Activated T-cell treated with anti-CD3 and anti-CD28 coated beads for 48 hours (primary cell): ENCODE measurements at regions not wholly inside any gene's neighbourhood (a gene's known extent, or its start where the extent isn't known, plus 50 kb on each side); places are given as distances from the start of the nearest gene placed in this dataset.

Source experiments
- DNase-seq: peaks from one replicate; pipeline ENCODE4 v3.0.0-alpha.2; 2020; ENCODE audit warnings: low read depth

- no peak for DNase-seq
Observed at GRCh38 chr10:113442336-113442735, 110.5 kb upstream of the HABP2 start.

GRCh38 chr10:113443141-113443925, 109.5 kb upstream of the HABP2 start:
- no peak for DNase-seq

- no peak for DNase-seq
Observed at GRCh38 chr10:113444766-113445365, 108.0 kb upstream of the HABP2 start.

- DNase-seq, result no peak
Observed at GRCh38 chr10:113445736-113446135, 107.1 kb upstream of the HABP2 start.

GRCh38 chr10:113446739-113447138, 106.1 kb upstream of the HABP2 start:
- DNase-seq, result no peak

- DNase-seq, result no peak
Observed at GRCh38 chr10:113447278-113447677, 105.6 kb upstream of the HABP2 start.

- no peak for DNase-seq
Observed at GRCh38 chr10:113449006-113449695, 103.7 kb upstream of the HABP2 start.

GRCh38 chr10:113450046-113450804, 102.6 kb upstream of the HABP2 start:
- DNase-seq, result no peak

- no peak for DNase-seq
Observed at GRCh38 chr10:113450906-113451305, 101.9 kb upstream of the HABP2 start.

- no peak for DNase-seq
Observed at GRCh38 chr10:113452146-113452845, 100.6 kb upstream of the HABP2 start.

- no peak for DNase-seq
Observed at GRCh38 chr10:113453351-113453750, 99.5 kb upstream of the HABP2 start.

GRCh38 chr10:113454341-113455061, 98.4 kb upstream of the HABP2 start:
- DNase-seq, result no peak

GRCh38 chr10:113455947-113456346, 96.9 kb upstream of the HABP2 start:
- DNase-seq, result no peak

- no peak for DNase-seq
Observed at GRCh38 chr10:113456741-113457140, 96.1 kb upstream of the HABP2 start.

GRCh38 chr10:113457408-113457807, 95.4 kb upstream of the HABP2 start:
- DNase-seq, result no peak

- no peak for DNase-seq
Observed at GRCh38 chr10:113458451-113458850, 94.4 kb upstream of the HABP2 start.

GRCh38 chr10:113458944-113459343, 93.9 kb upstream of the HABP2 start:
- no peak for DNase-seq

GRCh38 chr10:113459626-113460280, 93.1 kb upstream of the HABP2 start:
- DNase-seq, result no peak

- DNase-seq, result no peak
Observed at GRCh38 chr10:113463083-113463482, 89.8 kb upstream of the HABP2 start.

GRCh38 chr10:113463777-113464176, 89.1 kb upstream of the HABP2 start:
- no peak for DNase-seq

- no peak for DNase-seq
Observed at GRCh38 chr10:113469796-113470195, 83.1 kb upstream of the HABP2 start.
